ENCODE measurements at regions not wholly inside any gene's neighbourhood (a gene's known extent, or its start where the extent isn't known, plus 50 kb on each side); places are given as distances from the start of the nearest gene placed in this dataset.

- TF ChIP-seq ZNF407 (CRISPR knock-in tag; IDR thresholded peaks at IDR 0.05; ENCODE audit: not compliant biosample characterization): no peak
- TF ChIP-seq ZNF552 (CRISPR knock-in tag; IDR thresholded peaks at IDR 0.05; ENCODE audit: borderline replicate concordance): no peak
- no peak for TF ChIP-seq ZNF280B (CRISPR knock-in tag; IDR thresholded peaks at IDR 0.05; ENCODE audit: borderline replicate concordance)
- TF ChIP-seq ZNF784 (CRISPR knock-in tag; IDR thresholded peaks at IDR 0.05; ENCODE audit: borderline replicate concordance): no peak
- TF ChIP-seq GMEB1 (CRISPR knock-in tag; IDR thresholded peaks at IDR 0.05; ENCODE audit: borderline replicate concordance): no peak
- no peak for TF ChIP-seq KLF15 (CRISPR knock-in tag; IDR thresholded peaks at IDR 0.05; ENCODE audit: borderline replicate concordance)
- no peak for TF ChIP-seq ZNF3 (CRISPR knock-in tag; IDR thresholded peaks at IDR 0.05)
- TF ChIP-seq ZNF235 (CRISPR knock-in tag; IDR thresholded peaks at IDR 0.05; ENCODE audit: borderline replicate concordance): no peak
- no peak for TF ChIP-seq GLI4 (CRISPR knock-in tag; IDR thresholded peaks at IDR 0.05; ENCODE audit: borderline replicate concordance)
- no peak for TF ChIP-seq CCDC6 (CRISPR knock-in tag; IDR thresholded peaks at IDR 0.05)
- TF ChIP-seq CSRNP2 (CRISPR knock-in tag; conservative IDR thresholded peaks at IDR 0.05; ENCODE audit: low read depth): no peak
- no peak for TF ChIP-seq ZNF781 (CRISPR knock-in tag; IDR thresholded peaks at IDR 0.05; ENCODE audit: borderline replicate concordance, not compliant biosample characterization)
- no peak for TF ChIP-seq ZNF414 (CRISPR knock-in tag; IDR thresholded peaks at IDR 0.05)
Observed at GRCh38 chrX:63508668-63509067, 157.5 kb upstream of the SPIN4 start (continued).

All from HepG2 (cell line).